ENCODE measurements at regions not wholly inside any gene's neighbourhood (a gene's known extent, or its start where the extent isn't known, plus 50 kb on each side); places are given as distances from the start of the nearest gene placed in this dataset.

DNA sequence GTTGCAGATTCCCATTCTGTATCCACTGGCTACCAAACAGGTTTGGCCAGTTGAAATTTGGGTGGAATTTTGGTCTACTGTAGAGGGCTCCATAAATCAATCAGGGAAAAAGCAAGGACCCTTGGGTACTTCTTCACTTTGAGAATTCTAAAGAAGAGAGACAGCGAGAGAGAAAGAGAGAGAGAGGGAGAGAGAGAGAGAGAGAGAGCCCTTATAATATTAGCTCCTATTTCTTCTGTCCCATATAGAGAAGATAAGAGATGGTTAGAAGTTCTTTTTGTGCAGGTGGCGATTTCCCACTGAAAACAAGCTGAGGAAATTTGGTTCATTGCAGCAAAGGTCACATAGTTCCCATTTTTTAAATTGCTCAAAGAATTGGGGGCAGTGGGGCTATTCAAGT is 88.6 kb upstream of the ZNF536 start:
- Histone ChIP-seq H3K4me2 (ENCODE audit: control insufficient read depth, insufficient read depth) (no peak overlapping the region), H3K36me3 (ENCODE audit: control insufficient read depth in 2 of 2, insufficient read depth in 2 of 2, low read length in 1 of 2) (no peaks in the 10 kb centered on the region), H2AFZ (ENCODE audit: control insufficient read depth, low read depth, low read length) (no peak overlapping the region), H3K27ac (ENCODE audit: control insufficient read depth, insufficient read depth) (no peak overlapping the region), H4K20me1 (ENCODE audit: control insufficient read depth, insufficient read depth) (no peaks in the 10 kb centered on the region), H3K9ac (ENCODE audit: control insufficient read depth, insufficient read depth, low read length) (no peak overlapping the region), H3K9me3 (replicated peaks; ENCODE audit: control insufficient read depth, insufficient read depth, low read length) (no peaks in the 10 kb centered on the region), H3K4me1 (ENCODE audit: control insufficient read depth, insufficient read depth, low read length) (no peaks in the 10 kb centered on the region), H3K79me2 (ENCODE audit: control insufficient read depth, insufficient read depth, low read length) (no peaks in the 10 kb centered on the region), H3K27me3 (replicated peaks in 1 of 2; ENCODE audit: control insufficient read depth in 2 of 2, insufficient read depth in 2 of 2, low read length in 1 of 2) (no peaks in the 10 kb centered on the region), H3K4me3 (no peak overlapping the region)
- SMC1A ChIA-PET (ENCODE audit: uncharacterized antibody, unreplicated experiment): no interaction called here
- 9% methylated on average over 2 of the region's 2 CpGs for WGBS (ENCODE audit: insufficient coverage, insufficient replicate concordance, low lambda C conversion rate, missing lambda C conversion rate)
- BruUV-seq (replicated peaks): no TSS peak
- in situ Hi-C loops (cut with MboI): no loop called here
- FAIRE-seq: no peak
- TF ChIP-seq, protein P1, sequence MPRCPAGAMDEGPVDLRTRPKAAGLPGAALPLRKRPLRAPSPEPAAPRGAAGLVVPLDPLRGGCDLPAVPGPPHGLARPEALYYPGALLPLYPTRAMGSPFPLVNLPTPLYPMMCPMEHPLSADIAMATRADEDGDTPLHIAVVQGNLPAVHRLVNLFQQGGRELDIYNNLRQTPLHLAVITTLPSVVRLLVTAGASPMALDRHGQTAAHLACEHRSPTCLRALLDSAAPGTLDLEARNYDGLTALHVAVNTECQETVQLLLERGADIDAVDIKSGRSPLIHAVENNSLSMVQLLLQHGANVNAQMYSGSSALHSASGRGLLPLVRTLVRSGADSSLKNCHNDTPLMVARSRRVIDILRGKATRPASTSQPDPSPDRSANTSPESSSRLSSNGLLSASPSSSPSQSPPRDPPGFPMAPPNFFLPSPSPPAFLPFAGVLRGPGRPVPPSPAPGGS (IDR thresholded peaks at IDR 0.05; ENCODE audit: borderline replicate concordance, insufficient read depth, low read depth, low read length, poor library complexity, severe bottlenecking): no peak
- TF ChIP-seq YY1 (IDR thresholded peaks at IDR 0.05; ENCODE audit: low read depth, low read length) (no peak), TCF7 (IDR thresholded peaks at IDR 0.05; ENCODE audit: borderline replicate concordance) (no peak), ZZZ3 (IDR thresholded peaks at IDR 0.05; ENCODE audit: control insufficient read depth, insufficient read length, low read depth) (no peak)
- TF ChIP-seq, protein P2, sequence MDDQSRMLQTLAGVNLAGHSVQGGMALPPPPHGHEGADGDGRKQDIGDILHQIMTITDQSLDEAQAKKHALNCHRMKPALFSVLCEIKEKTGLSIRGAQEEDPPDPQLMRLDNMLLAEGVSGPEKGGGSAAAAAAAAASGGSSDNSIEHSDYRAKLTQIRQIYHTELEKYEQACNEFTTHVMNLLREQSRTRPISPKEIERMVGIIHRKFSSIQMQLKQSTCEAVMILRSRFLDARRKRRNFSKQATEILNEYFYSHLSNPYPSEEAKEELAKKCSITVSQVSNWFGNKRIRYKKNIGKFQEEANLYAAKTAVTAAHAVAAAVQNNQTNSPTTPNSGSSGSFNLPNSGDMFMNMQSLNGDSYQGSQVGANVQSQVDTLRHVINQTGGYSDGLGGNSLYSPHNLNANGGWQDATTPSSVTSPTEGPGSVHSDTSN (IDR thresholded peaks at IDR 0.05; ENCODE audit: insufficient replicate concordance, low read depth, low read length): no peak
- DNase-seq (ENCODE audit: low read depth, low spot score): no peak
- RAD21 ChIA-PET (ENCODE audit: unreplicated experiment): no interaction called here
- CTCF ChIA-PET: no interaction called here
- no peak for ATAC-seq
- POLR2A ChIA-PET: no interaction called here
- intact Hi-C loops (cut with micrococcal nuclease; ENCODE audit: unreplicated experiment): no loop called here

DNA sequence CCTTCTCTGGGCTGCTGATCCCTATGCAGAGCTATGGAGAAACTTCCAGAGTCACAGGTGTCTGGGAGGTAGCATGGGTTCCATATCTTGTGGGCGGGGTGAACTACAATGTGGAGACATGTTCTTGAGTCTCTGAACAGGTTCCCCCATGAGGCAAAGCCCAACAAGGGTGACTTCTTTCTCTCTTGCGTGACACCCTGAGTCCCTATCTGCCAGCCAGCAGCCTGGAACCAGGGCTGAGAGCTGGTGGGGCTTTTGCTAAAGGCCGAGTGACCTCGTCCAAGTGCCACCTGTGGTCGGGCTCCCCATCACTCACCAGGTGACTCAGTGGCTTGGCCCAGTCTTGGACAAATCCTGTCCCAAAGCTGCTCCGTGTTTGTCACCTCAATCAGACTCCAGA is 88.0 kb upstream of the ZNF536 start:
- Histone ChIP-seq H2AFZ (ENCODE audit: control insufficient read depth, low read depth, low read length) (no peak overlapping the region), H3K9ac (ENCODE audit: control insufficient read depth, insufficient read depth, low read length) (no peak overlapping the region), H3K4me1 (ENCODE audit: control insufficient read depth, insufficient read depth, low read length) (no peaks in the 10 kb centered on the region), H3K27me3 (replicated peaks in 1 of 2; ENCODE audit: control insufficient read depth in 2 of 2, insufficient read depth in 2 of 2, low read length in 1 of 2) (no peaks in the 10 kb centered on the region), H3K4me3 (no peak overlapping the region), H3K9me3 (replicated peaks; ENCODE audit: control insufficient read depth, insufficient read depth, low read length) (no peaks in the 10 kb centered on the region), H3K36me3 (ENCODE audit: control insufficient read depth in 2 of 2, insufficient read depth in 2 of 2, low read length in 1 of 2) (no peaks in the 10 kb centered on the region), H3K79me2 (ENCODE audit: control insufficient read depth, insufficient read depth, low read length) (no peaks in the 10 kb centered on the region), H3K4me2 (ENCODE audit: control insufficient read depth, insufficient read depth) (no peak overlapping the region), H4K20me1 (ENCODE audit: control insufficient read depth, insufficient read depth) (no peaks in the 10 kb centered on the region), H3K27ac (ENCODE audit: control insufficient read depth, insufficient read depth) (no peak overlapping the region)
- ChIA-PET POLR2A (no interaction called here), SMC1A (ENCODE audit: uncharacterized antibody, unreplicated experiment) (no interaction called here), CTCF (interaction anchor here (0.7 kb wide), 1 partner anchor 329 kb away, joined by 3 read pairs; no protein-coding TSS in a partner anchor), RAD21 (ENCODE audit: unreplicated experiment) (no interaction called here)
- intact Hi-C loops (cut with micrococcal nuclease; ENCODE audit: unreplicated experiment): no loop called here
- BruUV-seq (replicated peaks): no TSS peak
- DNase-seq (ENCODE audit: low read depth, low spot score) (no peak), ATAC-seq (no peak), FAIRE-seq (no peak)
- WGBS (ENCODE audit: insufficient coverage, insufficient replicate concordance, low lambda C conversion rate, missing lambda C conversion rate): 7% methylated on average over 6 of the region's 6 CpGs
- in situ Hi-C loops (cut with MboI): no loop called here
- TF ChIP-seq, protein P3, sequence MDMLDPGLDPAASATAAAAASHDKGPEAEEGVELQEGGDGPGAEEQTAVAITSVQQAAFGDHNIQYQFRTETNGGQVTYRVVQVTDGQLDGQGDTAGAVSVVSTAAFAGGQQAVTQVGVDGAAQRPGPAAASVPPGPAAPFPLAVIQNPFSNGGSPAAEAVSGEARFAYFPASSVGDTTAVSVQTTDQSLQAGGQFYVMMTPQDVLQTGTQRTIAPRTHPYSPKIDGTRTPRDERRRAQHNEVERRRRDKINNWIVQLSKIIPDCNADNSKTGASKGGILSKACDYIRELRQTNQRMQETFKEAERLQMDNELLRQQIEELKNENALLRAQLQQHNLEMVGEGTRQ (IDR thresholded peaks at IDR 0.05; ENCODE audit: borderline replicate concordance, low read depth, low read length): no peak
- TF ChIP-seq SIX5 (IDR thresholded peaks at IDR 0.05; ENCODE audit: low read depth, low read length, severe bottlenecking) (no peak), ZNF217 (IDR thresholded peaks at IDR 0.05) (no peak), SUPT20H (IDR thresholded peaks at IDR 0.05; ENCODE audit: borderline replicate concordance, control insufficient read depth, low read depth, low read length) (no peak), ESRRA (IDR thresholded peaks at IDR 0.05; ENCODE audit: low read length) (no peak)
- TF ChIP-seq, protein P4, sequence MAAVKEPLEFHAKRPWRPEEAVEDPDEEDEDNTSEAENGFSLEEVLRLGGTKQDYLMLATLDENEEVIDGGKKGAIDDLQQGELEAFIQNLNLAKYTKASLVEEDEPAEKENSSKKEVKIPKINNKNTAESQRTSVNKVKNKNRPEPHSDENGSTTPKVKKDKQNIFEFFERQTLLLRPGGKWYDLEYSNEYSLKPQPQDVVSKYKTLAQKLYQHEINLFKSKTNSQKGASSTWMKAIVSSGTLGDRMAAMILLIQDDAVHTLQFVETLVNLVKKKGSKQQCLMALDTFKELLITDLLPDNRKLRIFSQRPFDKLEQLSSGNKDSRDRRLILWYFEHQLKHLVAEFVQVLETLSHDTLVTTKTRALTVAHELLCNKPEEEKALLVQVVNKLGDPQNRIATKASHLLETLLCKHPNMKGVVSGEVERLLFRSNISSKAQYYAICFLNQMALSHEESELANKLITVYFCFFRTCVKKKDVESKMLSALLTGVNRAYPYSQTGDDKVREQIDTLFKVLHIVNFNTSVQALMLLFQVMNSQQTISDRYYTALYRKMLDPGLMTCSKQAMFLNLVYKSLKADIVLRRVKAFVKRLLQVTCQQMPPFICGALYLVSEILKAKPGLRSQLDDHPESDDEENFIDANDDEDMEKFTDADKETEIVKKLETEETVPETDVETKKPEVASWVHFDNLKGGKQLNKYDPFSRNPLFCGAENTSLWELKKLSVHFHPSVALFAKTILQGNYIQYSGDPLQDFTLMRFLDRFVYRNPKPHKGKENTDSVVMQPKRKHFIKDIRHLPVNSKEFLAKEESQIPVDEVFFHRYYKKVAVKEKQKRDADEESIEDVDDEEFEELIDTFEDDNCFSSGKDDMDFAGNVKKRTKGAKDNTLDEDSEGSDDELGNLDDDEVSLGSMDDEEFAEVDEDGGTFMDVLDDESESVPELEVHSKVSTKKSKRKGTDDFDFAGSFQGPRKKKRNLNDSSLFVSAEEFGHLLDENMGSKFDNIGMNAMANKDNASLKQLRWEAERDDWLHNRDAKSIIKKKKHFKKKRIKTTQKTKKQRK (IDR thresholded peaks at IDR 0.05; ENCODE audit: low read depth, low read length): no peak
